ENCODE measurements at regions not wholly inside any gene's neighbourhood (a gene's known extent, or its start where the extent isn't known, plus 50 kb on each side); places are given as distances from the start of the nearest gene placed in this dataset.
"Not testable (repeated sequence)": the region's sequence is repeated elsewhere in the genome, so short reads cannot be mapped to it uniquely, and the experiment has no call there.

- TF ChIP-seq, protein P1, sequence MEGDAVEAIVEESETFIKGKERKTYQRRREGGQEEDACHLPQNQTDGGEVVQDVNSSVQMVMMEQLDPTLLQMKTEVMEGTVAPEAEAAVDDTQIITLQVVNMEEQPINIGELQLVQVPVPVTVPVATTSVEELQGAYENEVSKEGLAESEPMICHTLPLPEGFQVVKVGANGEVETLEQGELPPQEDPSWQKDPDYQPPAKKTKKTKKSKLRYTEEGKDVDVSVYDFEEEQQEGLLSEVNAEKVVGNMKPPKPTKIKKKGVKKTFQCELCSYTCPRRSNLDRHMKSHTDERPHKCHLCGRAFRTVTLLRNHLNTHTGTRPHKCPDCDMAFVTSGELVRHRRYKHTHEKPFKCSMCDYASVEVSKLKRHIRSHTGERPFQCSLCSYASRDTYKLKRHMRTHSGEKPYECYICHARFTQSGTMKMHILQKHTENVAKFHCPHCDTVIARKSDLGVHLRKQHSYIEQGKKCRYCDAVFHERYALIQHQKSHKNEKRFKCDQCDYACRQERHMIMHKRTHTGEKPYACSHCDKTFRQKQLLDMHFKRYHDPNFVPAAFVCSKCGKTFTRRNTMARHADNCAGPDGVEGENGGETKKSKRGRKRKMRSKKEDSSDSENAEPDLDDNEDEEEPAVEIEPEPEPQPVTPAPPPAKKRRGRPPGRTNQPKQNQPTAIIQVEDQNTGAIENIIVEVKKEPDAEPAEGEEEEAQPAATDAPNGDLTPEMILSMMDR (IDR thresholded peaks at IDR 0.05; ENCODE audit: insufficient read depth, low read length, poor library complexity, severe bottlenecking) = no peak
These were observed 100.2 kb downstream of the FBXO8 start for GRCh38 chr4:174183259-174183658.

GRCh38 chr4:174181827-174182226 is 101.6 kb downstream of the FBXO8 start:
- no peaks in the 10 kb centered on the region for H3K27me3 ChIP-seq (ENCODE audit: control insufficient read depth, insufficient read depth, low read length)
- H3K36me3 ChIP-seq (ENCODE audit: control insufficient read depth, insufficient read depth, low read length) = no peaks in the 10 kb centered on the region
- TF ChIP-seq, protein P1 (IDR thresholded peaks at IDR 0.05; ENCODE audit: insufficient read depth, low read length, poor library complexity, severe bottlenecking) = no peak
- H3K4me3 ChIP-seq (ENCODE audit: low read depth, low read length) = no peak overlapping the region
- DNase-seq (ENCODE audit: low read depth) = no peak

More at GRCh38 chr4:174183259-174183658, 100.2 kb downstream of the FBXO8 start:
- Histone ChIP-seq H3K4me3 (ENCODE audit: low read depth, low read length) (no peak overlapping the region), H3K27me3 (ENCODE audit: control insufficient read depth, insufficient read depth, low read length) (no peaks in the 10 kb centered on the region), H3K36me3 (ENCODE audit: control insufficient read depth, insufficient read depth, low read length) (no peaks in the 10 kb centered on the region)
- DNase-seq (ENCODE audit: low read depth) = no peak

- no peaks in the 10 kb centered on the region for H3K36me3 ChIP-seq (ENCODE audit: control insufficient read depth, insufficient read depth, low read length)
- TF ChIP-seq, protein P1 (IDR thresholded peaks at IDR 0.05; ENCODE audit: insufficient read depth, low read length, poor library complexity, severe bottlenecking) = no peak
- no peak for DNase-seq (ENCODE audit: low read depth)
- H3K27me3 ChIP-seq (ENCODE audit: control insufficient read depth, insufficient read depth, low read length) = no peaks in the 10 kb centered on the region
- H3K4me3 ChIP-seq (ENCODE audit: low read depth, low read length) = no peak overlapping the region
These were observed 105.9 kb downstream of the FBXO8 start for GRCh38 chr4:174177536-174177935.

DNA sequence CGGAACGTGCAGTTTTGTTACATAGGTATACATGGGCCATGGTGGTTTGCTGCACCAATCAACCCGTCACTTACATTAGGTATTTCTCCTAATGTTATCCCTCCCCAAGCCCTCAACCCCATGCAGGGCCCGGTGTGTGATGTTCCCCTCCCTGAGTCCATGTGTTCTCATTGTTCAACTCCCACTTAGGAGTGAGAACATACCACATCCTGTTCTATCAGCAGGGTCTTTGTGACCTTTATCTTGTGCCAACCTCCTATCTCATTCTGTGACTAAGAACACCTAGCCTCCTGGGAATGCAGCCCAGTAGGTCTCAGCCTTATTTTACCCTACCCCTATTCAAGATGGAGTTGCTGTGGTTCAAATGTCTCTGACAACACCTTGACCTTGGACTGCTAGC is 107.6 kb downstream of the FBXO8 start:
- not testable (repeated sequence) for H3K27me3 ChIP-seq (ENCODE audit: control insufficient read depth, insufficient read depth, low read length); DNase-seq (ENCODE audit: low read depth); H3K4me3 ChIP-seq (ENCODE audit: low read depth, low read length); H3K36me3 ChIP-seq (ENCODE audit: control insufficient read depth, insufficient read depth, low read length)

DNA sequence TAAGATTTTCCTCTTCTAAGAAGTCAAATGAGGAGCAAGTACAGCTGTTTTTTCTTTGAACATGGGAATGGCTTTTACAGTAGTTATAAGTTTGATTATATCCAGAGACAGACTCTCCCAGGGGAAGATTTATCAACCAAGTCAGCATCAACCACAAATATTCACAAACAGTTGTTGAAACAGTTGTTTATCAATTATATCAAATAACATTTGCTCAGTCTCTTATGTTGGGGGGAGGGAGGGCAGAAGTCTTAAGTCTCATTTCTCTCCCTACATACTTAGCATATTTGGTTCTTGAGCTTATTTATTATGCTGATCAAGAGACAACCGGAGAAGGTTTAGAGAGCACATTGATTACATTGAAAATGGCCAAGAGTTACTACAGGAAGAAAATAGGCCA is 110.1 kb downstream of the FBXO8 start:
- no peaks in the 10 kb centered on the region for H3K27me3 ChIP-seq (ENCODE audit: control insufficient read depth, insufficient read depth, low read length)
- TF ChIP-seq, protein P1 (IDR thresholded peaks at IDR 0.05; ENCODE audit: insufficient read depth, low read length, poor library complexity, severe bottlenecking) = no peak
- no peaks in the 10 kb centered on the region for H3K36me3 ChIP-seq (ENCODE audit: control insufficient read depth, insufficient read depth, low read length)
- H3K4me3 ChIP-seq (ENCODE audit: low read depth, low read length) = no peak overlapping the region
- DNase-seq (ENCODE audit: low read depth) = no peak

- no peak for DNase-seq (ENCODE audit: low read depth)
- TF ChIP-seq, protein P1 (IDR thresholded peaks at IDR 0.05; ENCODE audit: insufficient read depth, low read length, poor library complexity, severe bottlenecking) = no peak
- H3K36me3 ChIP-seq (ENCODE audit: control insufficient read depth, insufficient read depth, low read length) = no peaks in the 10 kb centered on the region
- no peaks in the 10 kb centered on the region for H3K27me3 ChIP-seq (ENCODE audit: control insufficient read depth, insufficient read depth, low read length)
- no peak overlapping the region for H3K4me3 ChIP-seq (ENCODE audit: low read depth, low read length)
These were observed 111.2 kb downstream of the FBXO8 start for GRCh38 chr4:174172274-174172673.
